GM12875 (cell line): ENCODE measurements at regions not wholly inside any gene's neighbourhood (a gene's known extent, or its start where the extent isn't known, plus 50 kb on each side); places are given as distances from the start of the nearest gene placed in this dataset.

Experiments used
- H3K4me3 ChIP-seq: one replicate; pipeline ENCODE4 v1.5.1; 2011; ENCODE audit warnings: low read depth, low read length, control low read depth
- TF ChIP-seq, protein P1 (sequence below): IDR thresholded peaks from 2 replicates; pipeline ENCODE4 v1.5.1; 2011; ENCODE audit warnings: low read depth, mild to moderate bottlenecking, control low read depth, inconsistent platforms, low read length, moderate library complexity, borderline replicate concordance; ENCODE audit not compliant: insufficient read depth

DNA sequence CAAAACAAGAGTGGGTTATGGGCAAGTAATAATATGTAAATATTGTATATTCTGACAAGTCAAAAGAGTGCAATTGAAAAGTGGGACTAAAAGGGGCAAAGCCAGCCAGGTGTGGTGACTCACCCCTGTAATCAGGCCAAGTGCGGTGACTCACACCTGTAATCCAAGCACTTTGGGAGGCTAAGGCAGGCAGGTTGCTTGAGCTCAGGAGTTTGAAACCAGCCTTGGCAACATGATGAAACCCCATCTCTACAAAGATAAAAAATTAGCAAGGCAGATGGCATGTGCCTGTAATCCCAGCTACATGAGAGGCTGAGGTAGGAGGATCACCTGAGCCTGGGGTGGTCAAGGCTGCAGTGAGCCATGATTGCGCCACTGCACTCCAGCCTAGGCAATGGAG, 304.0 kb downstream of the HHIPL2 start:
- TF ChIP-seq, protein P1, sequence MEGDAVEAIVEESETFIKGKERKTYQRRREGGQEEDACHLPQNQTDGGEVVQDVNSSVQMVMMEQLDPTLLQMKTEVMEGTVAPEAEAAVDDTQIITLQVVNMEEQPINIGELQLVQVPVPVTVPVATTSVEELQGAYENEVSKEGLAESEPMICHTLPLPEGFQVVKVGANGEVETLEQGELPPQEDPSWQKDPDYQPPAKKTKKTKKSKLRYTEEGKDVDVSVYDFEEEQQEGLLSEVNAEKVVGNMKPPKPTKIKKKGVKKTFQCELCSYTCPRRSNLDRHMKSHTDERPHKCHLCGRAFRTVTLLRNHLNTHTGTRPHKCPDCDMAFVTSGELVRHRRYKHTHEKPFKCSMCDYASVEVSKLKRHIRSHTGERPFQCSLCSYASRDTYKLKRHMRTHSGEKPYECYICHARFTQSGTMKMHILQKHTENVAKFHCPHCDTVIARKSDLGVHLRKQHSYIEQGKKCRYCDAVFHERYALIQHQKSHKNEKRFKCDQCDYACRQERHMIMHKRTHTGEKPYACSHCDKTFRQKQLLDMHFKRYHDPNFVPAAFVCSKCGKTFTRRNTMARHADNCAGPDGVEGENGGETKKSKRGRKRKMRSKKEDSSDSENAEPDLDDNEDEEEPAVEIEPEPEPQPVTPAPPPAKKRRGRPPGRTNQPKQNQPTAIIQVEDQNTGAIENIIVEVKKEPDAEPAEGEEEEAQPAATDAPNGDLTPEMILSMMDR: no peak
- no peak overlapping the region for H3K4me3 ChIP-seq

GRCh38 chr1:222242492-222242891, 305.4 kb downstream of the HHIPL2 start:
- TF ChIP-seq, protein P1: no peak
- no peak overlapping the region for H3K4me3 ChIP-seq

GRCh38 chr1:222241410-222241809, 306.5 kb downstream of the HHIPL2 start:
- TF ChIP-seq, protein P1: no peak
- no peak overlapping the region for H3K4me3 ChIP-seq

GRCh38 chr1:222240536-222241181, 307.2 kb downstream of the HHIPL2 start:
- TF ChIP-seq, protein P1: no peak
- no peak overlapping the region for H3K4me3 ChIP-seq

DNA sequence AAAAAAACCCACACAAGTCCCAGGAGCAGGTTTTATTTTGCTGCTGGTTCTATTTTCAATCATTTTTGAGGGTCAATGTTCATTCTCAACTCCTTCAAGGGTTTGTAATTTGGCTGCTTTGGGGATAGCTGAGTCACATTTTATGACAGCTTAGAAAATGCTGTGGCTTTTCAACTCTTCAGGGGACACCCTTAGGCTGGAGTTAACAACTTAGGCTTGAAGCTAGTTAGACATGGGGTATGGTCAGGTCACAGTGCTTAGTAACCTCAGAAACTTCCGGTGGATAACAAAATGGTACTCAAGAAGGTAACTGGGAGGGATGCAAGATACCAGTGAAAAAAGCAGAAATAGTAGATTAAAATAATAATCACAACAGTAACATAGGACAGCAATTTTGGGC, 308.8 kb downstream of the HHIPL2 start:
- H3K4me3 ChIP-seq: no peak overlapping the region
- TF ChIP-seq, protein P1: no peak

DNA sequence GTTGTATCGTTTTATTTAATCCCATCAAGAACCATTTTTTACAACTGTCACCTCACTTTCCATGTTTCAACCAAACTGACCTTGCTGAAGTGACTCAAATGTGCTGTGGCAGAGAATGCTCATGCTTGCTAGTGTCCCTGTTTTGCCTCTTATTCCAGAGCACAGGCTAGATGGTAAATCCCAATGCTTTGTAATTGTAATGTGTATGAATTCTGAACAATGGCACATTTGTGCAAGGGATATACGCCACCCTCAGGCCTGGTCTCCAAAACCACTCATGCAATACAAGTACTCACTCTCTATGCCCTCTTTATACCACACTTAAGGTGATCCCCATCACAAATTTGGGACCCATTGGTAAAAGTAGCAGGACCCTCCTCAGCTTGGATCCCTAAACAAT, 313.6 kb downstream of the HHIPL2 start:
- TF ChIP-seq, protein P1: no peak
- no peak overlapping the region for H3K4me3 ChIP-seq

DNA sequence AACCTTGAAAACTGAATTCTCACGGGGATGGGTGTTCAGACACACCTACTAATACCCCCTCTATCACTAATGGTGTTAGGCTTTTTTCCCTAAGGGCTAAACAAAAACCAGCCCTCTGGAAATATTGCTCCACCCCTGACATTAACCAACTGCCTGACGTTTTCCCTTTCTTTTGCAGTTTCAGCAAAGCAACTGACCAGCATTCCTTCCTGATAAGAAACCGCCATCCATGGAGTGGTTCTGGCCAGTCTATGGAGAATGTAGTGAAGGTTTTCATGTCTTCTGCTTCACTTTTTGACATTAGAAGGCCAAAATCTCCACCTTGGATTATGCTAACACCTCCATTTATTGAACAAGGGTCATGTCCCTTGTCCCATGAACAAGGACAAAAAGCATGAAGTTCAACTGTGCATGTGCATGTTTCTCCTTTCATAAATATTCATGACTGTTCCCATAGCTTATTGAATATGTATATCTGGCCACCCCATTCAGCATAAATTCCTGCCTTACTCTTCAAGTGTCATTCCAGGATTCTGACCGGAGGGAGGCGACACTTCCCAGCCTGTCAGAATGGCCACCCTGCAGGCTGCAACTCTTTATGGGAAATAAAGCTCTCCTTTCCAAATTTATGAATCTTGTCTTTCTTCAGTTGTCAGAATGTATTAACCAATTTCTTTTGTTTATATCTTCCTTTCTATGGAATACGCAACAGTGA, 314.3 kb downstream of the HHIPL2 start:
- TF ChIP-seq, protein P1: no peak
- H3K4me3 ChIP-seq: no peak overlapping the region
